ENCODE measurements at regions not wholly inside any gene's neighbourhood (a gene's known extent, or its start where the extent isn't known, plus 50 kb on each side); places are given as distances from the start of the nearest gene placed in this dataset.

DNA sequence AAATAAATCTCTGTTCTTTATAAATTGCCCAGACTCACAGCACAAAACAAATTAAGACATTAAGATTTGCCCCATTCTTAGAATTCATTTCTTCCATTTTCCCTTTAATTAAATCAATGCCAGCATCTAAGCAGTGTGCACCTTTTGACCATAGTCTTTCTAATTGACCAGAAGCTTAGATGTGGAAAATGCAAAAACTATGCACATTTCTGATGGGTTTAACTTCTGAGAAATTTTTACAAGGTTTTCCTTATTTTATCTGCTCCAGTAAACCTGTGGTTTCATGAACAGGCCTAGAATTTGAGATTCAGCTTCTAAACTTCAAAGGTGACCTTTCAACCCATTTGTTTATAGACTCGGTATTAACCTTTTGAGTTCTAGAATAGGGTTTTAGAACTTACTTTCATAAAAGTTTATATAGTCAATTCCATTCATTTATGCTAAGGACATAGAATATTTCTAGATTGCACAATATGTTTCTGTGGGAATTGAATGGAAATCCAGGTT, 437.8 kb upstream of the HSF2 start:
- FAIRE-seq, result no peak
- CTCF ChIA-PET, result no interaction called here
- SMC1A ChIA-PET (ENCODE audit: uncharacterized antibody, unreplicated experiment), result no interaction called here
- H3K79me2 ChIP-seq (ENCODE audit: control insufficient read depth, insufficient read depth, low read length), result no peaks in the 10 kb centered on the region
- RAD21 ChIA-PET (ENCODE audit: unreplicated experiment), result no interaction called here
- H4K20me1 ChIP-seq (ENCODE audit: control insufficient read depth, insufficient read depth), result no peaks in the 10 kb centered on the region
- DNase-seq (ENCODE audit: low read depth, low spot score), result no peak
- no peaks in the 10 kb centered on the region for H3K4me1 ChIP-seq (ENCODE audit: control insufficient read depth, insufficient read depth, low read length)
- no peaks in the 10 kb centered on the region for H3K36me3 ChIP-seq (ENCODE audit: control insufficient read depth in 2 of 2, insufficient read depth in 2 of 2, low read length in 1 of 2)
- H3K27ac ChIP-seq (ENCODE audit: control insufficient read depth, insufficient read depth), result no peak overlapping the region
- in situ Hi-C loops (cut with MboI), result no loop called here
- BruUV-seq (replicated peaks), result no TSS peak
- no peak overlapping the region for H3K9ac ChIP-seq (ENCODE audit: control insufficient read depth, insufficient read depth, low read length)
- no peak overlapping the region for H2AFZ ChIP-seq (ENCODE audit: control insufficient read depth, low read depth, low read length)
- TF ChIP-seq TCF7 (IDR thresholded peaks at IDR 0.05; ENCODE audit: borderline replicate concordance) (no peak), NR2F1 (conservative IDR thresholded peaks at IDR 0.05) (no peak), MTA3 (IDR thresholded peaks at IDR 0.05; ENCODE audit: borderline replicate concordance, low read length) (no peak), PAX5 (IDR thresholded peaks at IDR 0.05; ENCODE audit: borderline replicate concordance, low read depth, low read length) (no peak), ZSCAN29 (IDR thresholded peaks at IDR 0.05) (no peak), ZNF24 (IDR thresholded peaks at IDR 0.05) (no peak), RBBP5 (conservative IDR thresholded peaks at IDR 0.05) (no peak), NRF1 (conservative IDR thresholded peaks at IDR 0.05; ENCODE audit: low read depth, low read length) (no peak), IKZF2 (IDR thresholded peaks at IDR 0.05) (no peak), SP1 (IDR thresholded peaks at IDR 0.05; ENCODE audit: low read depth, low read length) (no peak), EGR1 (IDR thresholded peaks at IDR 0.05; ENCODE audit: borderline replicate concordance in 1 of 2, low read depth in 2 of 2, low read length in 2 of 2) (no peak), HDAC6 (IDR thresholded peaks at IDR 0.05; ENCODE audit: unreplicated experiment) (no peak), NFYB (IDR thresholded peaks at IDR 0.05; ENCODE audit: insufficient read depth, low read depth, low read length) (no peak), SMC3 (IDR thresholded peaks at IDR 0.05; ENCODE audit: borderline replicate concordance, low read length) (no peak)
- TF ChIP-seq, protein P1, sequence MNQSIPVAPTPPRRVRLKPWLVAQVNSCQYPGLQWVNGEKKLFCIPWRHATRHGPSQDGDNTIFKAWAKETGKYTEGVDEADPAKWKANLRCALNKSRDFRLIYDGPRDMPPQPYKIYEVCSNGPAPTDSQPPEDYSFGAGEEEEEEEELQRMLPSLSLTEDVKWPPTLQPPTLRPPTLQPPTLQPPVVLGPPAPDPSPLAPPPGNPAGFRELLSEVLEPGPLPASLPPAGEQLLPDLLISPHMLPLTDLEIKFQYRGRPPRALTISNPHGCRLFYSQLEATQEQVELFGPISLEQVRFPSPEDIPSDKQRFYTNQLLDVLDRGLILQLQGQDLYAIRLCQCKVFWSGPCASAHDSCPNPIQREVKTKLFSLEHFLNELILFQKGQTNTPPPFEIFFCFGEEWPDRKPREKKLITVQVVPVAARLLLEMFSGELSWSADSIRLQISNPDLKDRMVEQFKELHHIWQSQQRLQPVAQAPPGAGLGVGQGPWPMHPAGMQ (IDR thresholded peaks at IDR 0.05; ENCODE audit: borderline replicate concordance), result no peak
- TF ChIP-seq, protein P2, sequence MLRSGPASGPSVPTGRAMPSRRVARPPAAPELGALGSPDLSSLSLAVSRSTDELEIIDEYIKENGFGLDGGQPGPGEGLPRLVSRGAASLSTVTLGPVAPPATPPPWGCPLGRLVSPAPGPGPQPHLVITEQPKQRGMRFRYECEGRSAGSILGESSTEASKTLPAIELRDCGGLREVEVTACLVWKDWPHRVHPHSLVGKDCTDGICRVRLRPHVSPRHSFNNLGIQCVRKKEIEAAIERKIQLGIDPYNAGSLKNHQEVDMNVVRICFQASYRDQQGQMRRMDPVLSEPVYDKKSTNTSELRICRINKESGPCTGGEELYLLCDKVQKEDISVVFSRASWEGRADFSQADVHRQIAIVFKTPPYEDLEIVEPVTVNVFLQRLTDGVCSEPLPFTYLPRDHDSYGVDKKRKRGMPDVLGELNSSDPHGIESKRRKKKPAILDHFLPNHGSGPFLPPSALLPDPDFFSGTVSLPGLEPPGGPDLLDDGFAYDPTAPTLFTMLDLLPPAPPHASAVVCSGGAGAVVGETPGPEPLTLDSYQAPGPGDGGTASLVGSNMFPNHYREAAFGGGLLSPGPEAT (IDR thresholded peaks at IDR 0.05; ENCODE audit: low read depth), result no peak
- TF ChIP-seq, protein P3, sequence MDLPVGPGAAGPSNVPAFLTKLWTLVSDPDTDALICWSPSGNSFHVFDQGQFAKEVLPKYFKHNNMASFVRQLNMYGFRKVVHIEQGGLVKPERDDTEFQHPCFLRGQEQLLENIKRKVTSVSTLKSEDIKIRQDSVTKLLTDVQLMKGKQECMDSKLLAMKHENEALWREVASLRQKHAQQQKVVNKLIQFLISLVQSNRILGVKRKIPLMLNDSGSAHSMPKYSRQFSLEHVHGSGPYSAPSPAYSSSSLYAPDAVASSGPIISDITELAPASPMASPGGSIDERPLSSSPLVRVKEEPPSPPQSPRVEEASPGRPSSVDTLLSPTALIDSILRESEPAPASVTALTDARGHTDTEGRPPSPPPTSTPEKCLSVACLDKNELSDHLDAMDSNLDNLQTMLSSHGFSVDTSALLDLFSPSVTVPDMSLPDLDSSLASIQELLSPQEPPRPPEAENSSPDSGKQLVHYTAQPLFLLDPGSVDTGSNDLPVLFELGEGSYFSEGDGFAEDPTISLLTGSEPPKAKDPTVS (IDR thresholded peaks at IDR 0.05; ENCODE audit: low read depth, low read length), result no peak
- no peaks in the 10 kb centered on the region for H3K9me3 ChIP-seq (replicated peaks; ENCODE audit: control insufficient read depth, insufficient read depth, low read length)
- 53% methylated on average over 1 of the region's 1 CpG for WGBS (ENCODE audit: insufficient coverage, insufficient replicate concordance, low lambda C conversion rate, missing lambda C conversion rate)
- intact Hi-C loops (cut with micrococcal nuclease; ENCODE audit: unreplicated experiment), result no loop called here
- no peak overlapping the region for H3K4me3 ChIP-seq
- H3K4me2 ChIP-seq (ENCODE audit: control insufficient read depth, insufficient read depth), result no peak overlapping the region
- no peaks in the 10 kb centered on the region for H3K27me3 ChIP-seq (replicated peaks in 1 of 2; ENCODE audit: control insufficient read depth in 2 of 2, insufficient read depth in 2 of 2, low read length in 1 of 2)
- ATAC-seq, result no peak
- POLR2A ChIA-PET, result no interaction called here

Measured in GM12878 (cell line).